HL-60/S4 treated with phorbol 12-myristate 13-acetate at 8.2 ng/mL for 4 days and 3 days (cell line): ENCODE measurements at regions not wholly inside any gene's neighbourhood (a gene's known extent, or its start where the extent isn't known, plus 50 kb on each side); places are given as distances from the start of the nearest gene placed in this dataset.

Source experiments
- in situ Hi-C: fragments of 300-500 bp; cut with MboI; formaldehyde crosslinking; loops from 2 replicates; pipeline ENCODE4 v1.15.0; 2022; ENCODE audit warnings: low sequenced_read_pairs

DNA sequence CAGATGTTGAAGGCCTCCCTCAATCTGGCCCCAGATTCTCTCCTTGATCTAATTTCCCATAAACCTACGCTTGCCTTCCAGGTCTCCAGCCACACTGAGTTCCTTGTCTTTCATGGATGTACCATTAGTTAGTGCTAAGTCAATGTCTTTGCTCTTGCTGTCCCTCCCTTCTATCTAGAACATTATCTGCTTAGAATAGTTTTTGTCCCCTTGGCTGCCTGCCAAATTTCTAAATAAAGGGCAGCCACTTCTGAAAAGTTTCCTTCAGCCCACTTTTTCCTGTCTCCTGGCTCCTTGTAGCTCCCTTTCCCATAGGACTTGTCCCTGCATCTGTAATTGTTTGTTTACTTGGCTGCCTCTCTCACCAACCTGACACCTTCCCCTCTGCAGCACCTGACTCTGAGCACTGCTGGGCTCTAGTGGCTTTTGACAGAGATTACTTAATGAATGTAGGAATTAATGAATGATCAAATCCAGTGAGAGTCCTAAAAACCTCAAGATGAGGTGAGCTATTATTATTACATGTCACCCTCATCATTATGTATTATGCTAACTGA lies 58.3 kb downstream of the CXCL12 start:
- in situ Hi-C loops = no loop called here

DNA sequence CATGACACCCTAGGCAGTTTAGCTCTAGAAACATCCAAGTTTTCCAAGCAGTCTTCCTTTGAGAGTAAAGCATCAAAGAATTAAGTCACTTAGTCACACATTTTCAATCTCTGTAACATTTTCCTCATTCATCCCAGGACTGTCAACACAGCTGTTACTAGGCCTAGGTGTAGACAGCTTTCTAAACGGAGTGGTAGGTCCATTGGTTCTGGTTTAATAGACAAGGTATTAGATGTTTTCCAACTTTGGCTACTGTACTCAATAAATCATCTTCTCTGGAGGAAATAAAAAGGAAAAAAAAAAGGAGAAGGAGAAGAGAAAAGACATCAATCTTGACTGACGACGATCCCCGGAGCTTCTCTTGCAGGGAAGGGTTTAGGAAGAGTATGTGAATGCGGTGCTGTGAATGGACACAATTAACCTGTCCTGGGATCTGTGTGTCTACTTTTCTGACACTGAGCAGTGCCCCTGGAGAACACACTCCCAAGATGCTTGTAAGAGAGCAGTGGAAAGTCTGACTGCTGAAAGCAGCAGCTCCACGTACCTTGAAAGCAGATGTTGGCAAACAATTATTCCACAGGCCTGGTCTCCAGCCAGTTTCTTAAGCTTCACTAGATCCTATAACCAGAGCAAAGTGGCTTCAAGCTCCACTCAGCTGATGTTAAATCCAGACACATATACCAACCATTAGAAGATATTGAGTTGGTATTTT lies 59.1 kb downstream of the CXCL12 start:
- in situ Hi-C loops = no loop called here

DNA sequence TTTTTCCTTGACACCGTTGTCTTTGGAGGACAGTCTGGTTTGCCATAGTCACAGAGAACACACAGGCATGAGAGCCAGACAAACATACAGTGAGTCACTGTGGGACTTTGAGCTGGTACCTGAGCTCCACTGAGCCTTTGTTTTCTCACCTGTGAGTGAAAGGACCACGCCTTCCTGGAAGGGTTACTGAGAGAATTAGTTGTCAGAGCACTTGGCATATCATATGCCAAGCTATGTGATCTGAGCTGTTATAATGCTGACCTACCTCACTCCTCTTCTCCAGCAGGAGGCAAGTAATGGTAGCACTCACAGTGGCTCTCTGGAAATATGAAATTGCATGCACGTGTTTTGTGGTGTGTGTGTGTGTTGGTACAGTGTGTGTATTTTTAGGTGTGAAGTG lies 59.7 kb downstream of the CXCL12 start:
- in situ Hi-C loops = no loop called here

- in situ Hi-C loops = no loop called here
Observed at GRCh38 chr10:44323838-44324237, 61.1 kb downstream of the CXCL12 start.

GRCh38 chr10:44322137-44322536 lies 62.8 kb downstream of the CXCL12 start:
- in situ Hi-C loops = no loop called here

- in situ Hi-C loops = no loop called here
Observed at GRCh38 chr10:44320756-44321155, 64.1 kb downstream of the CXCL12 start.

GRCh38 chr10:44317856-44318255 lies 67.0 kb downstream of the CXCL12 start:
- in situ Hi-C loops = no loop called here

- in situ Hi-C loops = no loop called here
Observed at GRCh38 chr10:44316922-44317215, 68.0 kb downstream of the CXCL12 start.

DNA sequence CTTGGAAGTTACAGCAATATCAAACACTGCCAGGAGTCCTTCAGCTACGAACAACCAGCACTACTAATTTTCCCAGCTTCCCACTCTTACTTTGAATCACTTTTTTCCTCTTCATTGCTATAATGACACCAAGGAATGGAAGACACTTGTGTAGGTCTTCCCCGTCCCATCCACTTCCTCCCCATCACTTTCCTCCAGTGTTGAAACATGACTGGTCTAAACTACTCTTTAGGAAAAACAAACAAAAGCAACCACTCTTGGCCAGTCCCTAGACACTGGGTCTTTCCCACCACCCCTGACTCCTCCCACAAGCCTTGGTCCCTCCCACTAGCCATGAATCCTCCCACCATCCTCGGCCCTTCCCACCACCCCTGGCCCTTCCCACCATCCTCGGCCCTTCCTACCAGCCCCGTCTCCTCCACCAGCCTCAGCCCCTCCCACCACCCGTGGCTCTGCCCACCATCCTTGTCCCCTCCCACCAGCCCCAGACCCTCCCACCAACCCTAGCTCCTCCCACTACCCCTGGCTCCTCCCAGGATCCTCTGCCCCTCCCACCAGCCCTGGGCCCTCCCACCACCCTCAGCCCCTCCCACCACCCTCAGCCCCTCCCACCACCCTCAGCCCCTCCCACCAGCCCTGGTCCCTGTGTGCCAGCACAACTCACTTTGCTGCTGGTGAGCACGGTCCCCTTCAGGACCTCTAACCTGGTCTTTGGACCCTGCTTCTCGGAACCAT lies 68.5 kb downstream of the CXCL12 start:
- in situ Hi-C loops = no loop called here

DNA sequence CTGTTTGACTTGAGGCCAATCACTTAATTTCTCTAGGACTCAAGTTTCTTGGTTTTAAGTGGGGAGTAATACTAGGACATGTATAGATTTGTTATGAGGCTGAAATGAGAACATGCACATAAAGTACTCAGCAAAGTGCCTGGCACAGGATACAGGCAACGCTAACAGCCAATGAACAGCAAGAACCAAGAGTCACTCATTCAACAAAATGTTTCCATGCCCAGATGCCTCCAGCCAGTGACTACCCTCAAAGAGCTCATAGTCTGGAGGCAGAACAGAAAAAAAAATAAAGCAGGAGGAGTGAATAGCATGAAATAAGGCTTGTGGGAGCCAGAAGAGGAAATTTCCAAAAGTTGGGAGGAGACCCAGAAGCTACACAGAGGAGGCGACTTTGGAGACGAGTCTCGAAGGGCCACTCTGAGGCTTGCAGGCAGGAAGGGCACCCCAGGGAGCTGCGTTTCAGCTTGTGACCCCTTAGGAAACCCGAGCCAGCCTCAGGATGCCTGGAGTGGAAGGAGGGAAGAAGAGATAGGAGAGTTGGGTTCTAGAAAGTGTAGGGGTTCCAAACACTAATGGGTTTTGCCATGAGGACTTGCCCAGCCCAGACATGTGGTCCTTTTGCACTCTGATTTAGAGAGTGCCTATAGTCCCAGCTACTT lies 70.0 kb downstream of the CXCL12 start:
- in situ Hi-C loops = no loop called here

DNA sequence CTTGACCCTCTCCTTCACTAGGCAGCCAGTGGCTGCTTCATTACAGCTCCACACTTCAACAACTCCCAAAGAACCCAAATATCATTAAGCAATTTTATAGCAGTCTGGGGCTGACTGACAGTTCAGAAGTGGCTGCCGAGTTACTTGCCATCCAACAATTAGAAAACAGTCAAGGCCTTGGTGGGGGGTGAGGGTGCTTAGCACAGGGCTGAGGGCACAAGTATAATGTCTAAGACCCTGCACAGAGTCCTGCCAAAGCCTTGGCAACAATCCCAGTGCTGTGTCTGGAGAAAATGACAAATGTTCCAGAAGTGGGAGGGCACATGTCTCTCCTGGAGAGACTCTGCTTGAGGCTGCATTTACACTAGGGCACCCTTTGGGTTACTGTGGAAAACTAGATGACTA lies 71.1 kb downstream of the CXCL12 start:
- in situ Hi-C loops = no loop called here

GRCh38 chr10:44312401-44312800 lies 72.5 kb downstream of the CXCL12 start:
- in situ Hi-C loops = no loop called here

GRCh38 chr10:44311563-44312051 lies 73.3 kb downstream of the CXCL12 start:
- in situ Hi-C loops = no loop called here

DNA sequence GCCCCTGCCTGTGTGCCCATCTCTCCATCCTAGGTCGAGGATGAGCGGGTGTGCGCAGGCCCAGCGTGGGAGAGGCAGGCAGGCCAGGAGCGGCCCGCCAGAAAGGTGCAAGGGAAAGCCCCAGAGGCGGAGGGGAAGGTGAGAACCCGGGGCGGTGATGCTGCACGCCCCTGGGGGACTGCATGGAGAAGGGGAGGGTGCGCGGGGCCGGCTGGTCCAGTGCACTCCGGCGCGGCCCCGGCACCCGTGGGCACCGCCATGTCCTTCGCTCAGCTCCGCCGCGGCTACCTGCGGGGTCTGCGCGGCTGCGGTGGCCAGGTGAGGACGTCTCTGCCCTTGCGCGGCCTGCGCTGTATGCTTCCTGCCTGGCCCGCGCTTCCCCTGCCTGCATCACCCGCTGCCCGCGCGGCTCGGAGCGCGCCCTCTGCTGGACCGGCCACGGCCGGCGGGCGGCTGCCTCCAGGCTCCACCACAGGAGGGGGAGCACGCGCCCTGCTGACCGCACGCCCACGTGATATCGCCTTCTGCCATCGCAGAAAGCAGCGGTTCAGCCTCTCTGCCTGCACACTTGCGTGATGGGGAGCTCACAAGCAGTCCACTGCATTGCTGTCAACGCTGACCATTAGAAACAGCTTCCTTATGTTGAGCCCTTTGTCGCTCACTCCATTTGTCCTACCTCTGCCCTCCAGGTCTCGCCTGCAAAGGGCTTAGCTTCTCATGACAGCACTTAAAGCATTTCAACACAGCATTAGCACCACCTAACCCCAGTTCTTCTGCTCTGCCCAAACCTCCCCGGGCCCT lies 73.9 kb downstream of the CXCL12 start:
- in situ Hi-C loops = no loop called here

- in situ Hi-C loops = no loop called here
Observed at GRCh38 chr10:44309939-44310761, 74.7 kb downstream of the CXCL12 start.

- in situ Hi-C loops = no loop called here
Observed at GRCh38 chr10:44309361-44309760, 75.5 kb downstream of the CXCL12 start.

DNA sequence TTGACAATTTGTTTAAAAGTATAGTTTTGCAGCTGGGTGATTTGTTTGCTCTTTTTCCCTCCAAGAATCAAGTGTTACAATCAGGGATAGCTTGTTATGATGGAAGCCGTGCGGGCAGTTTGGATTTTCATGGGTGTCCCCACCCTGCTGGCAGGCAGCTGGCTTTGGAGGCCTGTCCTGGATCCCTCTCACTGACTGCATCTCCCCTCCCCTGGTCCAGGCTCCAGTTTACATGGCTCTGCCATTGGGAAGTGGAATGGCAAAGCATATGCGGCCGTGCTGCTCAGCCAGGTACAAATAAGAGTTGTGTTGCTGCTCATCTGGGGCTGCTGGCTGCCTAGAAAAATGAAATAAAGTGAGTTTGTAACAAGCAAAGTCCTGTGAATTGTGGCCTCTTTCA lies 76.0 kb downstream of the CXCL12 start:
- in situ Hi-C loops = no loop called here

DNA sequence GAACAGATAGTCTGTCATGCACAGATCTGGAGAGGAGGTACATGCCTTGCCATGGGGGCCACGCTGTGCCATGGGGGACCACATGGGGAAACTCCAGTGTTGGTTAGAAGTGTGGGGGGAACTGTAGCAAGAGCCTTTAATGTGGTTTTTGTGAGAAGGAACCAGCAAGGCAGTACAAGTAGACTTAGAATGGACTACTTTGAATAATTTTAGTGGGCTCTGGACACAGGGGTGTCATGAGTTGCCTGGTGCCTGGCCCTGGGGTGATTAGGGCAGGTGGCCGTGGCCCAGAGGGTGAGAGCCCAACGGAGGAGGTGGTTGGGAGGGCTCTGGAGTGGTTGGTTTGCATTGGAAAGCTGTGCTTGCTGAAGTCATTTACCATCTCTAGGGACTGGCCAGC lies 77.2 kb downstream of the CXCL12 start:
- in situ Hi-C loops = no loop called here

- in situ Hi-C loops = no loop called here
Observed at GRCh38 chr10:44306762-44307161, 78.1 kb downstream of the CXCL12 start.

DNA sequence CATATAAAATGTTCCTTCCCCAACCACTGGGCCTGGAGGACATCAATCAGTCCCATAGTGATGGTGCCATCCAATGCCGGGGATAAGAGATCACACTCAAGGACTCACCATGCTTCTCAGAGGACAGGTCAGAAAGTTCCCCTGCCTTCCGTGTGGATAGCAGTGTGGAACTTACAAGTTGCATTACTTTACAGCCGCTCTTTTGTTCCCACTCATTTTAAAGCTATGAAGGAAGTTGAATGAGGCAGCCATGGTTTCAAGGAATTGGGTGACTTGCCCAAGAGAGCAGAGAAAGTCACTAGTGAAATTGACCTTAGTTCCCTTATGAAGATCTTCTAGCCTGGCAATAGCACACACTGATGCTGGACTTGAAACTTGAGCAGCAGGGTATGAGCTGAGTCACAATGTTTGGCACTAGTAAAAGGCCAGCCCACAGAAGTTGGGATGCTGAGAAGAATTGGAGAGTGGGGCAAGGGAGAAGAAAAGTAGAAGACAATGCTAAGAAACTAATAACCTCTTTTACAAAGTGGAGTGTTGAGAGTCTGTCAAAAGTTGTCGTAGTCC lies 78.7 kb downstream of the CXCL12 start:
- in situ Hi-C loops = no loop called here
